ENCODE measurements at regions not wholly inside any gene's neighbourhood (a gene's known extent, or its start where the extent isn't known, plus 50 kb on each side); places are given as distances from the start of the nearest gene placed in this dataset.
"Not testable (repeated sequence)": the region's sequence is repeated elsewhere in the genome, so short reads cannot be mapped to it uniquely, and the experiment has no call there.

GRCh38 chr7:12016439-12016838 lies 184.4 kb upstream of the THSD7A start:
- Histone ChIP-seq H3K4me1 (no peaks in the 10 kb centered on the region), H3K4me3 (no peak overlapping the region), H3K9me3 (no peaks in the 10 kb centered on the region), H3K27me3 (no peaks in the 10 kb centered on the region), H3K27ac (no peak overlapping the region), H3K36me3 (no peaks in the 10 kb centered on the region)
- intact Hi-C loops (cut with DNase I), result no loop called here
- 69 to 73% (median 71%) methylated on average over 1 of the region's 1 CpG for WGBS, 4 donors
- TF ChIP-seq CTCF (IDR thresholded peaks at IDR 0.05) (no peak), POLR2A (IDR thresholded peaks at IDR 0.05) (no peak)
- DNase-seq (no peak), ATAC-seq (no peak)

- WGBS, 4 donors, result 55 to 68% (median 64%) methylated on average over 1 of the region's 1 CpG
- Histone ChIP-seq H3K27ac (no peak overlapping the region), H3K36me3 (no peaks in the 10 kb centered on the region), H3K4me1 (no peaks in the 10 kb centered on the region), H3K9me3 (no peaks in the 10 kb centered on the region), H3K27me3 (no peaks in the 10 kb centered on the region), H3K4me3 (no peak overlapping the region)
- intact Hi-C loops (cut with DNase I), result no loop called here
- no peak for TF ChIP-seq CTCF (IDR thresholded peaks at IDR 0.05)
- no peak for TF ChIP-seq POLR2A (IDR thresholded peaks at IDR 0.05)
- DNase-seq (no peak), ATAC-seq (no peak)
Measured at GRCh38 chr7:12017046-12017445, 185.0 kb upstream of the THSD7A start.

- 46 to 70% (median 58%) methylated on average over 1 of the region's 1 CpG for WGBS, 4 donors
- H3K9me3 ChIP-seq; H3K27ac ChIP-seq; H3K4me3 ChIP-seq; DNase-seq; H3K27me3 ChIP-seq; H3K4me1 ChIP-seq; ATAC-seq; intact Hi-C loops (cut with DNase I); H3K36me3 ChIP-seq: not testable (repeated sequence)
Measured at GRCh38 chr7:12022011-12022410, 189.1 kb upstream of the TMEM106B start.

GRCh38 chr7:12025246-12025645 lies 185.8 kb upstream of the TMEM106B start:
- intact Hi-C loops (cut with DNase I), result no loop called here
- H3K27me3 ChIP-seq, result no peaks in the 10 kb centered on the region
- TF ChIP-seq POLR2A (IDR thresholded peaks at IDR 0.05) (no peak), CTCF (IDR thresholded peaks at IDR 0.05) (no peak)
- ATAC-seq (no peak), DNase-seq (no peak)
- WGBS, 4 donors, result 57 to 71% (median 64%) methylated on average over 1 of the region's 1 CpG
- no peak overlapping the region for H3K27ac ChIP-seq
- no peaks in the 10 kb centered on the region for H3K36me3 ChIP-seq
- H3K9me3 ChIP-seq, result peaks cover 0 to 8% (median 0%) of the 10 kb centered on the region in 12 donors
- no peaks in the 10 kb centered on the region for H3K4me1 ChIP-seq
- no peak overlapping the region for H3K4me3 ChIP-seq

- DNase-seq, result no peak
- Histone ChIP-seq H3K4me3 (no peak overlapping the region), H3K9me3 (peaks cover 0 to 8% (median 0%) of the 10 kb centered on the region in 12 donors), H3K4me1 (no peaks in the 10 kb centered on the region), H3K36me3 (no peaks in the 10 kb centered on the region), H3K27me3 (no peaks in the 10 kb centered on the region), H3K27ac (no peak overlapping the region)
- WGBS, 4 donors, result 29 to 100% (median 89%) methylated on average over 1 of the region's 1 CpG
- intact Hi-C loops (cut with DNase I), result no loop called here
- TF ChIP-seq POLR2A (IDR thresholded peaks at IDR 0.05), result no peak
- TF ChIP-seq CTCF (IDR thresholded peaks at IDR 0.05), result no peak
- no peak for ATAC-seq
Measured at GRCh38 chr7:12028508-12028907, 182.6 kb upstream of the TMEM106B start.

Data from heart left ventricle (tissue), 16 donors.